HS-27A (cell line): ENCODE measurements at regions not wholly inside any gene's neighbourhood (a gene's known extent, or its start where the extent isn't known, plus 50 kb on each side); places are given as distances from the start of the nearest gene placed in this dataset.
"Not testable (repeated sequence)": the region's sequence is repeated elsewhere in the genome, so short reads cannot be mapped to it uniquely, and the experiment has no call there.

Experiments used
- DNase-seq: peaks from one replicate; pipeline ENCODE4 v3.0.0-alpha.2; 2012; ENCODE audit warnings: low read depth, missing footprints

- DNase-seq, result no peak
These were observed 225.6 kb upstream of the VLDLR start for GRCh38 chr9:2395814-2396612.

- DNase-seq, result no peak
These were observed 224.8 kb upstream of the VLDLR start for GRCh38 chr9:2396622-2397285.

- not testable (repeated sequence) for DNase-seq
These were observed 223.7 kb upstream of the VLDLR start for GRCh38 chr9:2397875-2398274.

GRCh38 chr9:2401746-2402145 lies 219.8 kb upstream of the VLDLR start:
- DNase-seq, result not testable (repeated sequence)

GRCh38 chr9:2403701-2404100 lies 217.9 kb upstream of the VLDLR start:
- DNase-seq, result no peak

- DNase-seq, result no peak
These were observed 215.3 kb upstream of the VLDLR start for GRCh38 chr9:2406252-2406651.

GRCh38 chr9:2407450-2407849 lies 214.1 kb upstream of the VLDLR start:
- no peak for DNase-seq

GRCh38 chr9:2411459-2412215 lies 209.9 kb upstream of the VLDLR start:
- peak; percentile 50 for DNase-seq

- no peak for DNase-seq
These were observed 208.3 kb upstream of the VLDLR start for GRCh38 chr9:2413160-2413805.

- DNase-seq, result no peak
These were observed 207.1 kb upstream of the VLDLR start for GRCh38 chr9:2414465-2414864.

- no peak for DNase-seq
These were observed 206.3 kb upstream of the VLDLR start for GRCh38 chr9:2415326-2415725.

- DNase-seq, result no peak
These were observed 203.9 kb upstream of the VLDLR start for GRCh38 chr9:2417730-2418129.

- DNase-seq, result no peak
These were observed 203.0 kb upstream of the VLDLR start for GRCh38 chr9:2418619-2419018.

GRCh38 chr9:2419347-2419746 lies 202.2 kb upstream of the VLDLR start:
- DNase-seq, result no peak

GRCh38 chr9:2420543-2420942 lies 201.0 kb upstream of the VLDLR start:
- no peak for DNase-seq

GRCh38 chr9:2424619-2425033 lies 197.0 kb upstream of the VLDLR start:
- no peak for DNase-seq

- DNase-seq, result no peak
These were observed 195.9 kb upstream of the VLDLR start for GRCh38 chr9:2425676-2426075.

- DNase-seq, result no peak
These were observed 194.3 kb upstream of the VLDLR start for GRCh38 chr9:2427120-2427891.

GRCh38 chr9:2439957-2440356 lies 181.6 kb upstream of the VLDLR start:
- no peak for DNase-seq

GRCh38 chr9:2443933-2444332 lies 177.7 kb upstream of the VLDLR start:
- not testable (repeated sequence) for DNase-seq

- DNase-seq, result no peak
These were observed 173.3 kb upstream of the VLDLR start for GRCh38 chr9:2448193-2448738.
